M059J (cell line): ENCODE measurements at regions not wholly inside any gene's neighbourhood (a gene's known extent, or its start where the extent isn't known, plus 50 kb on each side); places are given as distances from the start of the nearest gene placed in this dataset.

Experiments used
- DNase-seq: peaks from one replicate; pipeline ENCODE4 v3.0.0-alpha.2; 2012; ENCODE audit warnings: low read depth

- DNase-seq = no peak
These were observed 234.4 kb downstream of the KCNA4 start for GRCh38 chr11:29782447-29782846.

GRCh38 chr11:29781268-29781667 lies 235.6 kb downstream of the KCNA4 start:
- no peak for DNase-seq

- no peak for DNase-seq
These were observed 236.1 kb downstream of the KCNA4 start for GRCh38 chr11:29780756-29781155.

GRCh38 chr11:29773656-29774264 lies 243.1 kb downstream of the KCNA4 start:
- no peak for DNase-seq

GRCh38 chr11:29756871-29757270 lies 260.0 kb downstream of the KCNA4 start:
- no peak for DNase-seq

- no peak for DNase-seq
These were observed 261.4 kb downstream of the KCNA4 start for GRCh38 chr11:29755474-29755873.

- DNase-seq = no peak
These were observed 265.2 kb downstream of the KCNA4 start for GRCh38 chr11:29751618-29752017.

- no peak for DNase-seq
These were observed 266.4 kb downstream of the KCNA4 start for GRCh38 chr11:29750392-29750791.

- DNase-seq = no peak
These were observed 282.5 kb downstream of the KCNA4 start for GRCh38 chr11:29734287-29734686.

GRCh38 chr11:29713831-29714320 lies 303.0 kb downstream of the KCNA4 start:
- no peak for DNase-seq

- DNase-seq = no peak
These were observed 304.2 kb downstream of the KCNA4 start for GRCh38 chr11:29712616-29713015.

- no peak for DNase-seq
These were observed 308.9 kb downstream of the KCNA4 start for GRCh38 chr11:29707924-29708323.

GRCh38 chr11:29685361-29685760 lies 331.5 kb downstream of the KCNA4 start:
- DNase-seq = no peak

- no peak for DNase-seq
These were observed 334.0 kb downstream of the KCNA4 start for GRCh38 chr11:29682856-29683255.

- DNase-seq = no peak
These were observed 336.8 kb downstream of the KCNA4 start for GRCh38 chr11:29679996-29680395.

- DNase-seq = no peak
These were observed 339.8 kb downstream of the KCNA4 start for GRCh38 chr11:29676993-29677392.

GRCh38 chr11:29669310-29669709 lies 347.5 kb downstream of the KCNA4 start:
- DNase-seq = no peak

GRCh38 chr11:29657709-29658108 lies 359.1 kb downstream of the KCNA4 start:
- no peak for DNase-seq

GRCh38 chr11:29656597-29656996 lies 360.2 kb downstream of the KCNA4 start:
- no peak for DNase-seq

- DNase-seq = no peak
These were observed 371.5 kb downstream of the KCNA4 start for GRCh38 chr11:29645373-29645772.

GRCh38 chr11:29641201-29641600 lies 375.6 kb downstream of the KCNA4 start:
- DNase-seq = peak; percentile 14

- DNase-seq = no peak
These were observed 382.1 kb downstream of the KCNA4 start for GRCh38 chr11:29634744-29635143.

- no peak for DNase-seq
These were observed 382.6 kb downstream of the KCNA4 start for GRCh38 chr11:29634244-29634643.

GRCh38 chr11:29629286-29629685 lies 387.5 kb downstream of the KCNA4 start:
- DNase-seq = peak; percentile 16
